Urothelium cell line (cell line): ENCODE measurements at regions not wholly inside any gene's neighbourhood (a gene's known extent, or its start where the extent isn't known, plus 50 kb on each side); places are given as distances from the start of the nearest gene placed in this dataset.

Experiments
- DNase-seq: peaks from one replicate; pipeline ENCODE4 v3.0.0; 2011; ENCODE audit warnings: low spot score, mixed read lengths
- FAIRE-seq: peaks from 2 replicates; lab custom pipeline; 2011; peaks lifted over from hg19 to GRCh38; lab: Jason Lieb, UNC

GRCh38 chr7:127447326-127447945 lies 54.9 kb upstream of the ZNF800 start:
- no peak for FAIRE-seq
- DNase-seq, result peak; percentile 4

GRCh38 chr7:127446842-127447241 lies 54.3 kb upstream of the ZNF800 start:
- FAIRE-seq (no peak), DNase-seq (no peak)
